ENCODE measurements at regions not wholly inside any gene's neighbourhood (a gene's known extent, or its start where the extent isn't known, plus 50 kb on each side); places are given as distances from the start of the nearest gene placed in this dataset.

DNA sequence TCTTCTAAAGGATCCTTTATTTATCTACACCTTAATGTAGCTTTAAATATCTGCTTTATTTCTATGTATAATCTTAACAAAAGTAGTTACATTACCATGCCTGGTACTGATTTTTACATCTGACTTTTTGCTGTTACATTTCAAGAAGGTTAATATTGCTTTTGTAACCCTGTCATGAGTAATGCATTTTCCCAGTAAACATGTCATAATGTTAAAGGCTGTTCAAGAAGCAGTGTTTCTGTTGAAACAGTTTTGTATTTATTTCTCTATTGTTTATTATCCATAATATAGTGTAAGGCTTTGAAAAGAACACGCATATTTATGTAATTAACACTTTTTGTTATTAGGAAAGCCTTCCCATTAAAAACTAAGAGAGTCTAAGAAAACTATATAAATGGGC, 98.5 kb upstream of the SOX2 start:
- Histone ChIP-seq H3K4me2 (no peak overlapping the region), H3K27ac (ENCODE audit: low read depth in 2 of 2, low read length in 1 of 2) (no peak overlapping the region), H2AFZ (ENCODE audit: low read depth) (no peak overlapping the region), H3K9ac (no peak overlapping the region), H4K20me1 (ENCODE audit: insufficient read depth) (no peaks in the 10 kb centered on the region), H3K4me3 (ENCODE audit: low read depth in 2 of 2, low read length in 1 of 2) (no peak overlapping the region), H3K79me2 (ENCODE audit: insufficient read depth) (no peaks in the 10 kb centered on the region), H3K9me2 (no peaks in the 10 kb centered on the region), H3F3A (replicated peaks; ENCODE audit: insufficient read depth) (no peaks in the 10 kb centered on the region), H3K36me3 (replicated peaks in 1 of 2; ENCODE audit: control insufficient read depth in 1 of 2, insufficient read depth in 2 of 2, low read length in 1 of 2) (no peaks in the 10 kb centered on the region), H3K9me3 (no peaks in the 10 kb centered on the region), H3K4me1 (ENCODE audit: control insufficient read depth in 1 of 2, insufficient read depth in 2 of 2, low read depth in 1 of 2, low read length in 1 of 2) (peaks cover 0 to 2% of the 10 kb centered on the region in 2 experiments; a peak in 2 of 4 replicates), H3K27me3 (ENCODE audit: insufficient read depth) (no peaks in the 10 kb centered on the region)
- 65% methylated on average over 1 of the region's 1 CpG for WGBS (ENCODE audit: low lambda C conversion rate)
- POLR2A ChIA-PET = no interaction called here
- CTCF ChIA-PET = interaction anchor here (1.1 to 1.6 kb wide), 2 partner anchors 9 to 10 kb away, joined by 4 to 5 read pairs; no protein-coding TSS in a partner anchor
- DNase-seq = no peak
- TF ChIP-seq MXI1 (IDR thresholded peaks at IDR 0.05; ENCODE audit: low read depth, low read length) (no peak), YY1 (IDR thresholded peaks at IDR 0.05; ENCODE audit: low read depth) (no peak), SIN3A (IDR thresholded peaks at IDR 0.05; ENCODE audit: borderline replicate concordance, low read depth, low read length) (no peak), EP300 (IDR thresholded peaks at IDR 0.05; ENCODE audit: borderline replicate concordance in 1 of 2, low read depth in 1 of 2, low read length in 1 of 2) (no peak), CHD2 (IDR thresholded peaks at IDR 0.05; ENCODE audit: low read length, partially characterized antibody) (no peak), TAF1 (IDR thresholded peaks at IDR 0.05; ENCODE audit: borderline replicate concordance, low read depth, low read length) (no peak), RFX5 (IDR thresholded peaks at IDR 0.05; ENCODE audit: low read length) (no peak)
- TF ChIP-seq, protein P1, sequence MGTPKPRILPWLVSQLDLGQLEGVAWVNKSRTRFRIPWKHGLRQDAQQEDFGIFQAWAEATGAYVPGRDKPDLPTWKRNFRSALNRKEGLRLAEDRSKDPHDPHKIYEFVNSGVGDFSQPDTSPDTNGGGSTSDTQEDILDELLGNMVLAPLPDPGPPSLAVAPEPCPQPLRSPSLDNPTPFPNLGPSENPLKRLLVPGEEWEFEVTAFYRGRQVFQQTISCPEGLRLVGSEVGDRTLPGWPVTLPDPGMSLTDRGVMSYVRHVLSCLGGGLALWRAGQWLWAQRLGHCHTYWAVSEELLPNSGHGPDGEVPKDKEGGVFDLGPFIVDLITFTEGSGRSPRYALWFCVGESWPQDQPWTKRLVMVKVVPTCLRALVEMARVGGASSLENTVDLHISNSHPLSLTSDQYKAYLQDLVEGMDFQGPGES (IDR thresholded peaks at IDR 0.05; ENCODE audit: low read depth, low read length) = no peak
- TF ChIP-seq, protein P2, sequence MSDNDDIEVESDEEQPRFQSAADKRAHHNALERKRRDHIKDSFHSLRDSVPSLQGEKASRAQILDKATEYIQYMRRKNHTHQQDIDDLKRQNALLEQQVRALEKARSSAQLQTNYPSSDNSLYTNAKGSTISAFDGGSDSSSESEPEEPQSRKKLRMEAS (IDR thresholded peaks at IDR 0.05; ENCODE audit: low read depth) = no peak

DNA sequence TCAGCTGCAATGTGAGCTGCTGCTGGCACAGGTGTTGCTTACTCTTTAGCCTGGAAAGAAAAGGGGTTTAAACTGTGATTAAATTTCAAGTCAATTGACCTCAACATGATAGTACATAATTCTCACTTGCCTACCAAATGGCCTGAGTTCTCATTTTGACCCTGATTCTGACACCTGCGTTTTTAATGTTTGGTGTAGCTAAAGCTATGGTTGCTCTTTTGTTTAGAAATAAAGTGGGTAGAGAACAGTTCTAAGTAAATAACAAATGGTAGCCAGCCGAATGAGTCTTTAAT, 100.8 kb upstream of the SOX2 start:
- WGBS (ENCODE audit: low lambda C conversion rate) = 89% methylated on average over 2 of the region's 2 CpGs
- ChIA-PET POLR2A (no interaction called here), CTCF (interaction anchor here (0.6 kb wide), 1 partner anchor 31 kb away, joined by 4 read pairs; no protein-coding TSS in a partner anchor)
- TF ChIP-seq, protein P1 (IDR thresholded peaks at IDR 0.05; ENCODE audit: low read depth, low read length) = no peak
- no peak for TF ChIP-seq FOXM1 (IDR thresholded peaks at IDR 0.05; ENCODE audit: low read depth)
- TF ChIP-seq TCF12 (IDR thresholded peaks at IDR 0.05) = no peak
- TF ChIP-seq NRF1 (IDR thresholded peaks at IDR 0.05; ENCODE audit: low read depth, low read length) = no peak
- no peak for TF ChIP-seq SMC3 (IDR thresholded peaks at IDR 0.05; ENCODE audit: low read depth, low read length)
- TF ChIP-seq EP300 (IDR thresholded peaks at IDR 0.05; ENCODE audit: borderline replicate concordance in 1 of 2, low read depth in 1 of 2, low read length in 1 of 2) = no peak
- no peak for TF ChIP-seq RCOR1 (IDR thresholded peaks at IDR 0.05; ENCODE audit: low read length)
- TF ChIP-seq, protein P2 (IDR thresholded peaks at IDR 0.05; ENCODE audit: low read depth) = no peak
- TF ChIP-seq TAF1 (IDR thresholded peaks at IDR 0.05; ENCODE audit: borderline replicate concordance, low read depth, low read length) = no peak
- TF ChIP-seq JUND (IDR thresholded peaks at IDR 0.05) = no peak
- TF ChIP-seq, protein P3, sequence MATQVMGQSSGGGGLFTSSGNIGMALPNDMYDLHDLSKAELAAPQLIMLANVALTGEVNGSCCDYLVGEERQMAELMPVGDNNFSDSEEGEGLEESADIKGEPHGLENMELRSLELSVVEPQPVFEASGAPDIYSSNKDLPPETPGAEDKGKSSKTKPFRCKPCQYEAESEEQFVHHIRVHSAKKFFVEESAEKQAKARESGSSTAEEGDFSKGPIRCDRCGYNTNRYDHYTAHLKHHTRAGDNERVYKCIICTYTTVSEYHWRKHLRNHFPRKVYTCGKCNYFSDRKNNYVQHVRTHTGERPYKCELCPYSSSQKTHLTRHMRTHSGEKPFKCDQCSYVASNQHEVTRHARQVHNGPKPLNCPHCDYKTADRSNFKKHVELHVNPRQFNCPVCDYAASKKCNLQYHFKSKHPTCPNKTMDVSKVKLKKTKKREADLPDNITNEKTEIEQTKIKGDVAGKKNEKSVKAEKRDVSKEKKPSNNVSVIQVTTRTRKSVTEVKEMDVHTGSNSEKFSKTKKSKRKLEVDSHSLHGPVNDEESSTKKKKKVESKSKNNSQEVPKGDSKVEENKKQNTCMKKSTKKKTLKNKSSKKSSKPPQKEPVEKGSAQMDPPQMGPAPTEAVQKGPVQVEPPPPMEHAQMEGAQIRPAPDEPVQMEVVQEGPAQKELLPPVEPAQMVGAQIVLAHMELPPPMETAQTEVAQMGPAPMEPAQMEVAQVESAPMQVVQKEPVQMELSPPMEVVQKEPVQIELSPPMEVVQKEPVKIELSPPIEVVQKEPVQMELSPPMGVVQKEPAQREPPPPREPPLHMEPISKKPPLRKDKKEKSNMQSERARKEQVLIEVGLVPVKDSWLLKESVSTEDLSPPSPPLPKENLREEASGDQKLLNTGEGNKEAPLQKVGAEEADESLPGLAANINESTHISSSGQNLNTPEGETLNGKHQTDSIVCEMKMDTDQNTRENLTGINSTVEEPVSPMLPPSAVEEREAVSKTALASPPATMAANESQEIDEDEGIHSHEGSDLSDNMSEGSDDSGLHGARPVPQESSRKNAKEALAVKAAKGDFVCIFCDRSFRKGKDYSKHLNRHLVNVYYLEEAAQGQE (IDR thresholded peaks at IDR 0.05; ENCODE audit: low read depth, low read length) = no peak
- TF ChIP-seq SIN3A (IDR thresholded peaks at IDR 0.05; ENCODE audit: borderline replicate concordance, low read depth, low read length) = no peak
- TF ChIP-seq, protein P4, sequence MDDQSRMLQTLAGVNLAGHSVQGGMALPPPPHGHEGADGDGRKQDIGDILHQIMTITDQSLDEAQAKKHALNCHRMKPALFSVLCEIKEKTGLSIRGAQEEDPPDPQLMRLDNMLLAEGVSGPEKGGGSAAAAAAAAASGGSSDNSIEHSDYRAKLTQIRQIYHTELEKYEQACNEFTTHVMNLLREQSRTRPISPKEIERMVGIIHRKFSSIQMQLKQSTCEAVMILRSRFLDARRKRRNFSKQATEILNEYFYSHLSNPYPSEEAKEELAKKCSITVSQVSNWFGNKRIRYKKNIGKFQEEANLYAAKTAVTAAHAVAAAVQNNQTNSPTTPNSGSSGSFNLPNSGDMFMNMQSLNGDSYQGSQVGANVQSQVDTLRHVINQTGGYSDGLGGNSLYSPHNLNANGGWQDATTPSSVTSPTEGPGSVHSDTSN (IDR thresholded peaks at IDR 0.05) = no peak
- no peak for TF ChIP-seq EZH2phosphoT487 (IDR thresholded peaks at IDR 0.05; ENCODE audit: borderline replicate concordance, low read depth)
- no peak for TF ChIP-seq MXI1 (IDR thresholded peaks at IDR 0.05; ENCODE audit: low read depth, low read length)
- no peak for TF ChIP-seq GATA2 (CRISPR knock-in tag; IDR thresholded peaks at IDR 0.05)
- TF ChIP-seq TEAD4 (IDR thresholded peaks at IDR 0.05; ENCODE audit: borderline replicate concordance, insufficient read depth) = no peak
- TF ChIP-seq NFIC (IDR thresholded peaks at IDR 0.05; ENCODE audit: borderline replicate concordance) = no peak

More for the DNA sequence above, 100.8 kb upstream of the SOX2 start:
- Histone ChIP-seq H3K4me1 (ENCODE audit: control insufficient read depth in 1 of 2, insufficient read depth in 2 of 2, low read depth in 1 of 2, low read length in 1 of 2) (no peaks in the 10 kb centered on the region; a peak in 2 of 4 replicates), H3K36me3 (replicated peaks in 1 of 2; ENCODE audit: control insufficient read depth in 1 of 2, insufficient read depth in 2 of 2, low read length in 1 of 2) (no peaks in the 10 kb centered on the region), H4K20me1 (ENCODE audit: insufficient read depth) (no peaks in the 10 kb centered on the region), H3K27me3 (ENCODE audit: insufficient read depth) (no peaks in the 10 kb centered on the region), H2AFZ (ENCODE audit: low read depth) (no peak overlapping the region), H3K79me2 (ENCODE audit: insufficient read depth) (no peaks in the 10 kb centered on the region), H3K9ac (no peak overlapping the region), H3K9me2 (no peaks in the 10 kb centered on the region), H3F3A (replicated peaks; ENCODE audit: insufficient read depth) (no peaks in the 10 kb centered on the region), H3K27ac (ENCODE audit: low read depth in 2 of 2, low read length in 1 of 2) (no peak overlapping the region), H3K4me3 (ENCODE audit: low read depth in 2 of 2, low read length in 1 of 2) (no peak overlapping the region), H3K9me3 (no peaks in the 10 kb centered on the region), H3K4me2 (no peak overlapping the region)
- no peak for DNase-seq

All from SK-N-SH (cell line).